H9 (cell line): ENCODE measurements at regions not wholly inside any gene's neighbourhood (a gene's known extent, or its start where the extent isn't known, plus 50 kb on each side); places are given as distances from the start of the nearest gene placed in this dataset.

Experiments used
- DNase-seq: peaks from one replicate; pipeline ENCODE4 v3.0.0-alpha.2; 2017
- H2AFZ ChIP-seq: one replicate; pipeline ENCODE4 v1.6.1; 2013; ENCODE audit warnings: mild to moderate bottlenecking, low read length, control low read depth, moderate library complexity
- H2AK5ac ChIP-seq: 2 replicates; pipeline ENCODE4 v1.6.1; 2013; ENCODE audit warnings: low read length, control low read depth, mixed read lengths; ENCODE audit not compliant: insufficient read length
- H2BK120ac ChIP-seq: one replicate; pipeline ENCODE4 v1.6.1; 2013; ENCODE audit warnings: low read depth, mild to moderate bottlenecking, low read length, control low read depth, inconsistent platforms; ENCODE audit not compliant: poor library complexity, severe bottlenecking
- H2BK12ac ChIP-seq: 2 replicates; pipeline ENCODE4 v1.6.1; 2013; ENCODE audit warnings: low read length, control low read depth, mixed read lengths, low read depth; ENCODE audit not compliant: insufficient read length
- H2BK15ac ChIP-seq: 2 replicates; pipeline ENCODE4 v1.6.1; 2013; ENCODE audit warnings: low read depth, low read length, control low read depth
- H2BK20ac ChIP-seq: one replicate; pipeline ENCODE4 v1.6.1; 2013; ENCODE audit warnings: low read depth, mild to moderate bottlenecking, low read length, control low read depth, inconsistent platforms; ENCODE audit not compliant: poor library complexity, severe bottlenecking
- H2BK5ac ChIP-seq: 2 replicates; pipeline ENCODE4 v1.6.1; 2013; ENCODE audit warnings: low read length, control low read depth, mixed read lengths; ENCODE audit not compliant: insufficient read length
- H3K14ac ChIP-seq: 2 replicates; pipeline ENCODE4 v1.6.1; 2013; ENCODE audit warnings: low read length, control low read depth; ENCODE audit not compliant: insufficient read depth
- H3K18ac ChIP-seq: 2 replicates; pipeline ENCODE4 v1.6.1; 2013; ENCODE audit warnings: low read depth, mild to moderate bottlenecking, mixed read lengths, low read length, control low read depth; ENCODE audit not compliant: insufficient read length
- H3K23ac ChIP-seq: 2 replicates; pipeline ENCODE4 v1.6.1; 2013; ENCODE audit warnings: low read length, control low read depth, mixed read lengths, low read depth; ENCODE audit not compliant: insufficient read length
- H3K23me2 ChIP-seq: 2 replicates; pipeline ENCODE4 v1.6.1; 2013; ENCODE audit warnings: low read depth, mild to moderate bottlenecking, mixed read lengths, low read length, control low read depth; ENCODE audit not compliant: insufficient read length, poor library complexity, severe bottlenecking
- H3K27ac ChIP-seq: 2 replicates; pipeline ENCODE4 v1.5.1; 2013; ENCODE audit warnings: low read length, control low read depth, mixed read lengths, low read depth; ENCODE audit not compliant: insufficient read length
- H3K27me3 ChIP-seq: 2 replicates; pipeline ENCODE4 v1.6.1; 2013; ENCODE audit warnings: low read length, control low read depth, inconsistent platforms; ENCODE audit not compliant: insufficient read depth
- H3K4ac ChIP-seq: 2 replicates; pipeline ENCODE4 v1.6.1; 2013; ENCODE audit warnings: low read depth, mild to moderate bottlenecking, control low read depth, inconsistent platforms, low read length, moderate library complexity
- H3K4me1 ChIP-seq: 2 replicates; pipeline ENCODE4 v1.6.1; 2013; ENCODE audit warnings: low read length, control low read depth, inconsistent platforms; ENCODE audit not compliant: insufficient read depth
- H3K4me2 ChIP-seq: 2 replicates; pipeline ENCODE4 v1.6.1; 2013; ENCODE audit warnings: low read length, control low read depth, mixed read lengths; ENCODE audit not compliant: insufficient read length, insufficient read depth
- H3K56ac ChIP-seq: 2 replicates; pipeline ENCODE4 v1.6.1; 2013; ENCODE audit warnings: low read depth, mild to moderate bottlenecking, mixed read lengths, low read length, control low read depth; ENCODE audit not compliant: insufficient read length
- H3K79me1 ChIP-seq: 2 replicates; pipeline ENCODE4 v1.6.1; 2013; ENCODE audit warnings: low read depth, mild to moderate bottlenecking, moderate library complexity, low read length, control low read depth, inconsistent platforms; ENCODE audit not compliant: insufficient read depth, poor library complexity, severe bottlenecking
- H3K79me2 ChIP-seq: 2 replicates; pipeline ENCODE4 v1.6.1; 2013; ENCODE audit warnings: low read length, control low read depth, inconsistent platforms; ENCODE audit not compliant: insufficient read depth
- H3K9ac ChIP-seq: 2 replicates; pipeline ENCODE4 v1.6.1; 2013; ENCODE audit warnings: low read length, control low read depth, mixed read lengths; ENCODE audit not compliant: insufficient read length; ENCODE audit errors: extremely low read depth
- H3K9me3 ChIP-seq: one replicate; pipeline ENCODE4 v1.6.1; 2013; ENCODE audit warnings: low read depth, low read length, inconsistent platforms; ENCODE audit not compliant: control insufficient read depth
- H3T11ph ChIP-seq: one replicate; pipeline ENCODE4 v1.6.1; 2013; ENCODE audit warnings: mild to moderate bottlenecking, low read length, control low read depth, inconsistent platforms
- H4K20me1 ChIP-seq: one replicate; pipeline ENCODE4 v1.6.1; 2013; ENCODE audit not compliant: control insufficient read depth, insufficient read length, insufficient read depth
- H4K5ac ChIP-seq: 2 replicates; pipeline ENCODE4 v1.6.1; 2013; ENCODE audit warnings: low read depth, mild to moderate bottlenecking, mixed read lengths, low read length, control low read depth; ENCODE audit not compliant: insufficient read length
- H4K8ac ChIP-seq: replicated peaks from 2 replicates; pipeline ENCODE4 v1.6.1; 2013; ENCODE audit warnings: low read length, control low read depth, mixed read lengths, low read depth; ENCODE audit not compliant: insufficient read length
- H4K91ac ChIP-seq: 2 replicates; pipeline ENCODE4 v1.6.1; 2013; ENCODE audit warnings: low read depth, mild to moderate bottlenecking, moderate library complexity, mixed read lengths, low read length, control low read depth; ENCODE audit not compliant: insufficient read length
- H3K27ac Mint-ChIP-seq, 3 experiments: 2 replicates in 2 of 3; 3 replicates in 1 of 3; pipeline ENCODE4 v1.8.0; 2020 to 2021; ENCODE audit warnings: mixed read lengths in 3 of 3, mild to moderate bottlenecking in 1 of 3, moderate library complexity in 1 of 3
- H3K27me3 Mint-ChIP-seq: 2 replicates; pipeline ENCODE4 v1.8.0; 2021; ENCODE audit warnings: low read depth, mild to moderate bottlenecking, moderate library complexity, mixed read lengths
- H3K36me3 Mint-ChIP-seq, 3 experiments: 2 replicates in 2 of 3; 3 replicates in 1 of 3; pipeline ENCODE4 v1.8.0; 2020 to 2021; ENCODE audit warnings: low read depth in 3 of 3, mixed read lengths in 3 of 3; ENCODE audit not compliant: insufficient read depth in 1 of 3
- H3K4me1 Mint-ChIP-seq, 2 experiments: 2 replicates each; pipeline ENCODE4 v1.8.0; 2020; ENCODE audit warnings: mixed read lengths in 2 of 2
- H3K4me3 Mint-ChIP-seq, 2 experiments: 2 replicates in 1 of 2; 3 replicates in 1 of 2; pipeline ENCODE4 v1.8.0; 2020 to 2021; ENCODE audit warnings: mild to moderate bottlenecking in 2 of 2, mixed read lengths in 2 of 2, moderate library complexity in 1 of 2
- H3K9me3 Mint-ChIP-seq, 2 experiments: 2 replicates in 1 of 2; 3 replicates in 1 of 2; pipeline ENCODE4 v1.8.0; 2020; ENCODE audit warnings: mild to moderate bottlenecking in 2 of 2, mixed read lengths in 2 of 2, moderate library complexity in 1 of 2
- WGBS: extraction: QIAGEN DNeasy Blood & Tissue Kit; methylation state at CpG from one replicate; pipeline ENCODE4 v1.1.7; 2013; ENCODE audit warnings: missing lambda C conversion rate, low lambda C conversion rate, mixed read lengths; ENCODE audit not compliant: insufficient read length; ENCODE audit errors: extremely low coverage; 5-methylcytosine and 5-hydroxymethylcytosine counted together
- TF ChIP-seq, protein P1 (sequence below): fragments of 200-600 bp; sonication (generic); conservative IDR thresholded peaks from 3 replicates; pipeline ENCODE4 v1.8.0; 2021; ENCODE audit warnings: antibody characterized with exemption, mild to moderate bottlenecking

DNA sequence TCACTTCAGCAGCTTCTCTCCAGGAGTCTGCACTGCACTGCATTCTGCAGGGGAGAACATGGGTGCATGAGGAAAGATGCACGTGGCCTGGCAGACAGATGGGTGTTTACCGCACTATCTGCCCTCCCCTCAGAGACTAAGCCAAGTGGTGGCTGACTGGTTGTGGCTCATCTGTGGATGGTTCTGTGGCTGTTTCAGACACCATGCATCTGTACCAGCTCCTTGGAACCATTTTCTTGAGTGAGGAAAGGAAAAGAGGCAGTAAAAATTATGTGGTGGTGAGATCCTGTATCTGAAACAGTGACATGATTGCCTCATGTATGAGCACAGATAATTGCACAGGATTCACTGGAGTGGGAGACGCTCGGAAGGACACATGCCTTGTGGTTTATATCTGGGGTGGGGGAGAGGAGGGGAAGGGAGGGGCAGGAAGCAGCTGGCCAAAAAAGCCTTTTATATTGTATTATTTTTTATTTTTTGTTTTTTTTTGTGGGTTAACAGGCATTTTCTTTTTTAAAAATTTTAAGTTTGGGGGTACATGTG is 161.7 kb downstream of the ERMARD start:
- no peaks in the 10 kb centered on the region; the same call in none of the 2 replicates for H3K27me3 Mint-ChIP-seq
- TF ChIP-seq, protein P1, sequence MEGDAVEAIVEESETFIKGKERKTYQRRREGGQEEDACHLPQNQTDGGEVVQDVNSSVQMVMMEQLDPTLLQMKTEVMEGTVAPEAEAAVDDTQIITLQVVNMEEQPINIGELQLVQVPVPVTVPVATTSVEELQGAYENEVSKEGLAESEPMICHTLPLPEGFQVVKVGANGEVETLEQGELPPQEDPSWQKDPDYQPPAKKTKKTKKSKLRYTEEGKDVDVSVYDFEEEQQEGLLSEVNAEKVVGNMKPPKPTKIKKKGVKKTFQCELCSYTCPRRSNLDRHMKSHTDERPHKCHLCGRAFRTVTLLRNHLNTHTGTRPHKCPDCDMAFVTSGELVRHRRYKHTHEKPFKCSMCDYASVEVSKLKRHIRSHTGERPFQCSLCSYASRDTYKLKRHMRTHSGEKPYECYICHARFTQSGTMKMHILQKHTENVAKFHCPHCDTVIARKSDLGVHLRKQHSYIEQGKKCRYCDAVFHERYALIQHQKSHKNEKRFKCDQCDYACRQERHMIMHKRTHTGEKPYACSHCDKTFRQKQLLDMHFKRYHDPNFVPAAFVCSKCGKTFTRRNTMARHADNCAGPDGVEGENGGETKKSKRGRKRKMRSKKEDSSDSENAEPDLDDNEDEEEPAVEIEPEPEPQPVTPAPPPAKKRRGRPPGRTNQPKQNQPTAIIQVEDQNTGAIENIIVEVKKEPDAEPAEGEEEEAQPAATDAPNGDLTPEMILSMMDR: no peak
- Histone ChIP-seq H2BK5ac (no peak overlapping the region), H2AFZ (no peak overlapping the region), H3K79me1 (no peaks in the 10 kb centered on the region), H2AK5ac (no peak overlapping the region), H3K18ac (no peak overlapping the region), H3K9ac (no peak overlapping the region), H4K8ac (no peak overlapping the region), H3K27me3 (no peaks in the 10 kb centered on the region), H2BK15ac (no peak overlapping the region), H3T11ph (no peak overlapping the region), H2BK20ac (no peak overlapping the region), H3K79me2 (no peaks in the 10 kb centered on the region), H3K56ac (no peak overlapping the region), H4K5ac (no peak overlapping the region), H3K4me2 (no peak overlapping the region), H3K4me1 (no peaks in the 10 kb centered on the region), H3K14ac (no peak overlapping the region), H3K9me3 (no peaks in the 10 kb centered on the region), H2BK120ac (no peak overlapping the region), H2BK12ac (no peak overlapping the region), H3K23me2 (no peaks in the 10 kb centered on the region), H3K23ac (no peak overlapping the region), H4K91ac (no peak overlapping the region), H4K20me1 (no peaks in the 10 kb centered on the region), H3K27ac (no peak overlapping the region), H3K4ac (no peak overlapping the region)
- peaks cover 3 to 5% of the 10 kb centered on the region in 2 experiments for H3K4me1 Mint-ChIP-seq
- H3K27ac Mint-ChIP-seq: no peak overlapping the region
- DNase-seq: no peak
- H3K4me3 Mint-ChIP-seq: no peak overlapping the region
- no CpG with 5 or more reads among the region's 4 CpGs for WGBS
- no peaks in the 10 kb centered on the region for H3K36me3 Mint-ChIP-seq
- H3K9me3 Mint-ChIP-seq: no peaks in the 10 kb centered on the region; a peak in 1 of 5 replicates
